Occipital lobe (tissue), 1 donor: ENCODE measurements at regions not wholly inside any gene's neighbourhood (a gene's known extent, or its start where the extent isn't known, plus 50 kb on each side); places are given as distances from the start of the nearest gene placed in this dataset.

Experiments used
- DNase-seq: peaks from one replicate; lab custom pipeline; 2025; lab: John Stamatoyannopoulos, UW

- DNase-seq = no peak
Measured at GRCh38 chr13:62629618-62630017, 1214.0 kb upstream of the PCDH20 start.

- no peak for DNase-seq
Measured at GRCh38 chr13:62627226-62627625, 1211.6 kb upstream of the PCDH20 start.

- DNase-seq = no peak
Measured at GRCh38 chr13:62626771-62627170, 1211.1 kb upstream of the PCDH20 start.

- DNase-seq = no peak
Measured at GRCh38 chr13:62625214-62625881, 1209.7 kb upstream of the PCDH20 start.

GRCh38 chr13:62613819-62614218 is 1198.2 kb upstream of the PCDH20 start:
- DNase-seq = no peak

- DNase-seq = no peak
Measured at GRCh38 chr13:62611343-62611742, 1195.7 kb upstream of the PCDH20 start.

GRCh38 chr13:62598708-62599107 is 1183.1 kb upstream of the PCDH20 start:
- DNase-seq = no peak

- DNase-seq = no peak
Measured at GRCh38 chr13:62595976-62596375, 1180.3 kb upstream of the PCDH20 start.

- DNase-seq = no peak
Measured at GRCh38 chr13:62593804-62594203, 1178.2 kb upstream of the PCDH20 start.

GRCh38 chr13:62583466-62583865 is 1167.8 kb upstream of the PCDH20 start:
- no peak for DNase-seq

- DNase-seq = no peak
Measured at GRCh38 chr13:62578402-62578801, 1162.8 kb upstream of the PCDH20 start.

- no peak for DNase-seq
Measured at GRCh38 chr13:62564770-62565169, 1149.1 kb upstream of the PCDH20 start.

GRCh38 chr13:62563251-62563650 is 1147.6 kb upstream of the PCDH20 start:
- DNase-seq = no peak

GRCh38 chr13:62556978-62557377 is 1141.3 kb upstream of the PCDH20 start:
- DNase-seq = no peak

- no peak for DNase-seq
Measured at GRCh38 chr13:62551588-62551987, 1135.9 kb upstream of the PCDH20 start.

- DNase-seq = no peak
Measured at GRCh38 chr13:62544928-62545327, 1129.3 kb upstream of the PCDH20 start.

GRCh38 chr13:62537593-62537992 is 1121.9 kb upstream of the PCDH20 start:
- no peak for DNase-seq

GRCh38 chr13:62525652-62526051 is 1110.0 kb upstream of the PCDH20 start:
- no peak for DNase-seq

- DNase-seq = no peak
Measured at GRCh38 chr13:62524498-62524897, 1108.8 kb upstream of the PCDH20 start.

- DNase-seq = no peak
Measured at GRCh38 chr13:62524061-62524460, 1108.4 kb upstream of the PCDH20 start.

GRCh38 chr13:62512194-62513141 is 1096.8 kb upstream of the PCDH20 start:
- DNase-seq = no peak

GRCh38 chr13:62510906-62511655 is 1095.4 kb upstream of the PCDH20 start:
- no peak for DNase-seq
